ENCODE measurements at regions not wholly inside any gene's neighbourhood (a gene's known extent, or its start where the extent isn't known, plus 50 kb on each side); places are given as distances from the start of the nearest gene placed in this dataset.

DNA sequence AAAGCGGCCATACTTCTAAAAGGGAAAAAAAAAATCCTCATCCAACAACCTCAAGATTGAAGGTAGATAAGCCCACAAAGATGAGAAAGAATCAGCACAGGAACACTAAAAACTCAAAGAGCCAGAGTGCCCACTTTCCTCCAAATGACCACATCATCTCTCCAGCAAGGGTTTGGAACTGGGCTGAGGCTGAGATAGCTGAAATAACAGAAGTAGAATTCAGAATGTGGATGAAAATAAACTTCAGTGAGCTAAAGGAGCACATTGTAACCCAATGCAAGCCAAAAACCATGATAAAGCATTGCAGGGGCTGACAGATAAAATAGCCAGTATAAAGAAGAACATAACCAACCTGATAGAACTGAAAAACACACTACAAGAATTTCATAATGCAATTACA is 158.7 kb upstream of the UBE2E2 start (continued):
- TF ChIP-seq CBX2 (IDR thresholded peaks at IDR 0.05; ENCODE audit: borderline replicate concordance, low read depth) (no peak), BHLHE40 (IDR thresholded peaks at IDR 0.05; ENCODE audit: low read depth, low read length) (no peak)

DNA sequence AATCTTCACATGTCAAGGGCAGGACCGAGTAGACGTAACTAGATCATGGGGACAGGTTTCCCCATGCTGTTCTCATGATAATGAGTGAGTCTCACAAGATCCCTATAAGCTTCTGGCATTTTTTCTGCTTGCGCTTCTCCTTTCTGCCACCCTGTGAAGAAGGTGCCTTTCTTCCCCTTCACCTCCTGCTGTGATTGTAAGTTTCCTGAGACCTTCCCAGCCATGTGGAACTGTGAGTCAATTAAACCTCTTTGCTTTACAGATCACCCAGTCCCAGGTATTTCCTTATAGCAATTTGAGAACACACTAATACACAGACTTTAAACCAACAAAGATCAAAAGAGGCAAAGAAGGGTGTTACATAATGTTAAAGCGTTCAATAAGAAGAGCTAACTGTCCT is 156.6 kb upstream of the UBE2E2 start:
- Histone ChIP-seq H3K4me3 (no peak overlapping the region), H3K9me3 (0 out of 3 replicates have a peak, but pooled peaks cover 13% of the 10 kb centered on the region), H3K4me1 (no peaks in the 10 kb centered on the region), H3K4me2 (no peak overlapping the region), H3K27ac (no peak overlapping the region)
- POLR2A ChIA-PET: no interaction called here
- TF ChIP-seq FOSB (CRISPR knock-in tag; IDR thresholded peaks at IDR 0.05) (no peak), PHF8 (IDR thresholded peaks at IDR 0.05; ENCODE audit: borderline replicate concordance, low read depth) (no peak), POLR2A (IDR thresholded peaks at IDR 0.05; ENCODE audit: low read length) (no peak), KDM1A (IDR thresholded peaks at IDR 0.05; ENCODE audit: low read depth) (no peak), ZC3H11A (IDR thresholded peaks at IDR 0.05) (no peak), POLR2AphosphoS2 (conservative IDR thresholded peaks at IDR 0.05; ENCODE audit: low read length) (no peak), EP300 (IDR thresholded peaks at IDR 0.05) (no peak), MYC (IDR thresholded peaks at IDR 0.05; ENCODE audit: borderline replicate concordance, low read length) (no peak)
- TF ChIP-seq, protein P1, sequence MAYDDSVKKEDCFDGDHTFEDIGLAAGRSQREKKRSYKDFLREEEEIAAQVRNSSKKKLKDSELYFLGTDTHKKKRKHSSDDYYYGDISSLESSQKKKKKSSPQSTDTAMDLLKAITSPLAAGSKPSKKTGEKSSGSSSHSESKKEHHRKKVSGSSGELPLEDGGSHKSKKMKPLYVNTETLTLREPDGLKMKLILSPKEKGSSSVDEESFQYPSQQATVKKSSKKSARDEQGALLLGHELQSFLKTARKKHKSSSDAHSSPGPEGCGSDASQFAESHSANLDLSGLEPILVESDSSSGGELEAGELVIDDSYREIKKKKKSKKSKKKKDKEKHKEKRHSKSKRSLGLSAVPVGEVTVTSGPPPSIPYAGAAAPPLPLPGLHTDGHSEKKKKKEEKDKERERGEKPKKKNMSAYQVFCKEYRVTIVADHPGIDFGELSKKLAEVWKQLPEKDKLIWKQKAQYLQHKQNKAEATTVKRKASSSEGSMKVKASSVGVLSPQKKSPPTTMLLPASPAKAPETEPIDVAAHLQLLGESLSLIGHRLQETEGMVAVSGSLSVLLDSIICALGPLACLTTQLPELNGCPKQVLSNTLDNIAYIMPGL (CRISPR knock-in tag; IDR thresholded peaks at IDR 0.05; ENCODE audit: borderline replicate concordance): no peak
- TF ChIP-seq, protein P2, sequence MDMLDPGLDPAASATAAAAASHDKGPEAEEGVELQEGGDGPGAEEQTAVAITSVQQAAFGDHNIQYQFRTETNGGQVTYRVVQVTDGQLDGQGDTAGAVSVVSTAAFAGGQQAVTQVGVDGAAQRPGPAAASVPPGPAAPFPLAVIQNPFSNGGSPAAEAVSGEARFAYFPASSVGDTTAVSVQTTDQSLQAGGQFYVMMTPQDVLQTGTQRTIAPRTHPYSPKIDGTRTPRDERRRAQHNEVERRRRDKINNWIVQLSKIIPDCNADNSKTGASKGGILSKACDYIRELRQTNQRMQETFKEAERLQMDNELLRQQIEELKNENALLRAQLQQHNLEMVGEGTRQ (IDR thresholded peaks at IDR 0.05): no peak
- TF ChIP-seq, protein P3, sequence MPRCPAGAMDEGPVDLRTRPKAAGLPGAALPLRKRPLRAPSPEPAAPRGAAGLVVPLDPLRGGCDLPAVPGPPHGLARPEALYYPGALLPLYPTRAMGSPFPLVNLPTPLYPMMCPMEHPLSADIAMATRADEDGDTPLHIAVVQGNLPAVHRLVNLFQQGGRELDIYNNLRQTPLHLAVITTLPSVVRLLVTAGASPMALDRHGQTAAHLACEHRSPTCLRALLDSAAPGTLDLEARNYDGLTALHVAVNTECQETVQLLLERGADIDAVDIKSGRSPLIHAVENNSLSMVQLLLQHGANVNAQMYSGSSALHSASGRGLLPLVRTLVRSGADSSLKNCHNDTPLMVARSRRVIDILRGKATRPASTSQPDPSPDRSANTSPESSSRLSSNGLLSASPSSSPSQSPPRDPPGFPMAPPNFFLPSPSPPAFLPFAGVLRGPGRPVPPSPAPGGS (IDR thresholded peaks at IDR 0.05): no peak
- TF ChIP-seq, protein P4, sequence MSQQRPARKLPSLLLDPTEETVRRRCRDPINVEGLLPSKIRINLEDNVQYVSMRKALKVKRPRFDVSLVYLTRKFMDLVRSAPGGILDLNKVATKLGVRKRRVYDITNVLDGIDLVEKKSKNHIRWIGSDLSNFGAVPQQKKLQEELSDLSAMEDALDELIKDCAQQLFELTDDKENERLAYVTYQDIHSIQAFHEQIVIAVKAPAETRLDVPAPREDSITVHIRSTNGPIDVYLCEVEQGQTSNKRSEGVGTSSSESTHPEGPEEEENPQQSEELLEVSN (IDR thresholded peaks at IDR 0.05; ENCODE audit: borderline replicate concordance, low read depth): no peak
- ATAC-seq: no peak
- DNase-seq (ENCODE audit: low read depth in 1 of 2, low spot score in 1 of 2): no peak
- 27% methylated on average over 4 of the region's 4 CpGs for WGBS (ENCODE audit: missing lambda C conversion rate)
- CTCF ChIA-PET: interaction anchor here (0.7 kb wide), 1 partner anchor 29 kb away, joined by 3 read pairs; no protein-coding TSS in a partner anchor
- FAIRE-seq: no peak

DNA sequence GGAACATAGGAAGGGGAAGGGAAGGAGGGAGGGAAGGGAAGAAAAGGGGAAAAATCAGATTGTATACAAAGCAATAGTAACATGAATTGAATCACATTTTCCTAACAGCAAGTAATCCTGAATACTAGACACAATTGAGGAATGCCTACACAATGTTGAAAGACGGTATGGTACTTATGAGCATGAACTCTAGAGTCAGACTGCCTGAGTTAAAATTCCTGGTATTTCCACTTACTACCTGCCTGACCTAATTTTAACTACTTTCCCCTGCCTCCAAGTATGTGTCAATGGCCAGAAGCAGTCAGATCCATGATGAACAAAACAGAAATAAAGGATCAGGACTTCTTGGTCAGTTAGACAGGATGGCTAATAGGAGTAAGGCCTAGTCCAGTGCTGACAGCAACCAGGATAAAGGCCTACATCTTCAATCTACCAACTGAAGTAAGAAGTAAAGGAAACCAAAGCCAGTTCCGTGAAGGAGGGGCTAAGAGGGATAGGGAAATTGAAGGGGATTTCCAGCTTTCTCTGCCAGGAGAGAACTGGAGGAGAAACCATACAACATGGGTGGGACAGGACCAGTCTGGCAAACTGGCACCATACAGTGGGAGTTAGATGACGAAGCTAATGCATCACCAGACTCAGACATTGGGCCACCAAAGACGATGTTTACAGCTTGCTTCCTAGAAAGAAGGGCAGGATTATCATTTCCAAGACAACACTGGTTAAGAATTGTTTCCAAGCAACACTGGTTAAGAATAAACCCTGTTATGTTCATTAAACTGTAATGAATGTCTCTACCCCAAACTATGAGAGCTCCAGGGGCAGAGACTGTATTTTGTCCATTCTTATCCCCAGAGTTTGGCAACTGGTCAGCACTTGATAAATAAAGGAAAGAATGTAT is 151.6 kb upstream of the UBE2E2 start:
- no peak for DNase-seq (ENCODE audit: low read depth in 1 of 2, low spot score in 1 of 2)

More for the DNA sequence above, 151.6 kb upstream of the UBE2E2 start:
- H3K4me1 ChIP-seq: no peaks in the 10 kb centered on the region
- TF ChIP-seq, protein P5, sequence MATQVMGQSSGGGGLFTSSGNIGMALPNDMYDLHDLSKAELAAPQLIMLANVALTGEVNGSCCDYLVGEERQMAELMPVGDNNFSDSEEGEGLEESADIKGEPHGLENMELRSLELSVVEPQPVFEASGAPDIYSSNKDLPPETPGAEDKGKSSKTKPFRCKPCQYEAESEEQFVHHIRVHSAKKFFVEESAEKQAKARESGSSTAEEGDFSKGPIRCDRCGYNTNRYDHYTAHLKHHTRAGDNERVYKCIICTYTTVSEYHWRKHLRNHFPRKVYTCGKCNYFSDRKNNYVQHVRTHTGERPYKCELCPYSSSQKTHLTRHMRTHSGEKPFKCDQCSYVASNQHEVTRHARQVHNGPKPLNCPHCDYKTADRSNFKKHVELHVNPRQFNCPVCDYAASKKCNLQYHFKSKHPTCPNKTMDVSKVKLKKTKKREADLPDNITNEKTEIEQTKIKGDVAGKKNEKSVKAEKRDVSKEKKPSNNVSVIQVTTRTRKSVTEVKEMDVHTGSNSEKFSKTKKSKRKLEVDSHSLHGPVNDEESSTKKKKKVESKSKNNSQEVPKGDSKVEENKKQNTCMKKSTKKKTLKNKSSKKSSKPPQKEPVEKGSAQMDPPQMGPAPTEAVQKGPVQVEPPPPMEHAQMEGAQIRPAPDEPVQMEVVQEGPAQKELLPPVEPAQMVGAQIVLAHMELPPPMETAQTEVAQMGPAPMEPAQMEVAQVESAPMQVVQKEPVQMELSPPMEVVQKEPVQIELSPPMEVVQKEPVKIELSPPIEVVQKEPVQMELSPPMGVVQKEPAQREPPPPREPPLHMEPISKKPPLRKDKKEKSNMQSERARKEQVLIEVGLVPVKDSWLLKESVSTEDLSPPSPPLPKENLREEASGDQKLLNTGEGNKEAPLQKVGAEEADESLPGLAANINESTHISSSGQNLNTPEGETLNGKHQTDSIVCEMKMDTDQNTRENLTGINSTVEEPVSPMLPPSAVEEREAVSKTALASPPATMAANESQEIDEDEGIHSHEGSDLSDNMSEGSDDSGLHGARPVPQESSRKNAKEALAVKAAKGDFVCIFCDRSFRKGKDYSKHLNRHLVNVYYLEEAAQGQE (IDR thresholded peaks at IDR 0.05): no peak
- FAIRE-seq (no peak), ATAC-seq (no peak)
- WGBS (ENCODE audit: missing lambda C conversion rate): 65% methylated on average over 4 of the region's 4 CpGs
- ChIA-PET POLR2A (no interaction called here), CTCF (no interaction called here)
- H3K4me3 ChIP-seq: no peak overlapping the region
- H3K4me2 ChIP-seq: no peak overlapping the region
- no peak overlapping the region for H3K27ac ChIP-seq
- 0 out of 3 replicates have a peak, but pooled peaks cover 5% of the 10 kb centered on the region for H3K9me3 ChIP-seq
